ENCODE measurements at regions not wholly inside any gene's neighbourhood (a gene's known extent, or its start where the extent isn't known, plus 50 kb on each side); places are given as distances from the start of the nearest gene placed in this dataset.

GRCh38 chr1:112237983-112238545, 157.9 kb upstream of the CTTNBP2NL start:
- Histone ChIP-seq H3K4me3 (ENCODE audit: severe bottlenecking) (no peak overlapping the region), H3K36me3 (ENCODE audit: low read depth) (no peaks in the 10 kb centered on the region), H3K4me1 (ENCODE audit: insufficient read depth, poor library complexity, severe bottlenecking) (no peaks in the 10 kb centered on the region), H3K27ac (ENCODE audit: poor library complexity, severe bottlenecking) (no peak overlapping the region), H3K9me3 (ENCODE audit: severe bottlenecking) (no peaks in the 10 kb centered on the region), H3K27me3 (ENCODE audit: insufficient read depth, poor library complexity, severe bottlenecking) (no peaks in the 10 kb centered on the region)
- ATAC-seq (ENCODE audit: low read depth) (no peak), DNase-seq (ENCODE audit: low spot score) (no peak)
- TF ChIP-seq, protein P1, sequence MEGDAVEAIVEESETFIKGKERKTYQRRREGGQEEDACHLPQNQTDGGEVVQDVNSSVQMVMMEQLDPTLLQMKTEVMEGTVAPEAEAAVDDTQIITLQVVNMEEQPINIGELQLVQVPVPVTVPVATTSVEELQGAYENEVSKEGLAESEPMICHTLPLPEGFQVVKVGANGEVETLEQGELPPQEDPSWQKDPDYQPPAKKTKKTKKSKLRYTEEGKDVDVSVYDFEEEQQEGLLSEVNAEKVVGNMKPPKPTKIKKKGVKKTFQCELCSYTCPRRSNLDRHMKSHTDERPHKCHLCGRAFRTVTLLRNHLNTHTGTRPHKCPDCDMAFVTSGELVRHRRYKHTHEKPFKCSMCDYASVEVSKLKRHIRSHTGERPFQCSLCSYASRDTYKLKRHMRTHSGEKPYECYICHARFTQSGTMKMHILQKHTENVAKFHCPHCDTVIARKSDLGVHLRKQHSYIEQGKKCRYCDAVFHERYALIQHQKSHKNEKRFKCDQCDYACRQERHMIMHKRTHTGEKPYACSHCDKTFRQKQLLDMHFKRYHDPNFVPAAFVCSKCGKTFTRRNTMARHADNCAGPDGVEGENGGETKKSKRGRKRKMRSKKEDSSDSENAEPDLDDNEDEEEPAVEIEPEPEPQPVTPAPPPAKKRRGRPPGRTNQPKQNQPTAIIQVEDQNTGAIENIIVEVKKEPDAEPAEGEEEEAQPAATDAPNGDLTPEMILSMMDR (IDR thresholded peaks at IDR 0.05; ENCODE audit: poor library complexity, severe bottlenecking), result no peak

GRCh38 chr1:112239683-112240330, 156.2 kb upstream of the CTTNBP2NL start:
- H3K27ac ChIP-seq (ENCODE audit: poor library complexity, severe bottlenecking), result no peak overlapping the region
- TF ChIP-seq, protein P1 (IDR thresholded peaks at IDR 0.05; ENCODE audit: poor library complexity, severe bottlenecking), result no peak
- ATAC-seq (ENCODE audit: low read depth), result no peak
- no peak overlapping the region for H3K4me3 ChIP-seq (ENCODE audit: severe bottlenecking)
- H3K9me3 ChIP-seq (ENCODE audit: severe bottlenecking), result no peaks in the 10 kb centered on the region
- no peaks in the 10 kb centered on the region for H3K36me3 ChIP-seq (ENCODE audit: low read depth)
- no peaks in the 10 kb centered on the region for H3K27me3 ChIP-seq (ENCODE audit: insufficient read depth, poor library complexity, severe bottlenecking)
- no peaks in the 10 kb centered on the region for H3K4me1 ChIP-seq (ENCODE audit: insufficient read depth, poor library complexity, severe bottlenecking)
- no peak for DNase-seq (ENCODE audit: low spot score)

DNA sequence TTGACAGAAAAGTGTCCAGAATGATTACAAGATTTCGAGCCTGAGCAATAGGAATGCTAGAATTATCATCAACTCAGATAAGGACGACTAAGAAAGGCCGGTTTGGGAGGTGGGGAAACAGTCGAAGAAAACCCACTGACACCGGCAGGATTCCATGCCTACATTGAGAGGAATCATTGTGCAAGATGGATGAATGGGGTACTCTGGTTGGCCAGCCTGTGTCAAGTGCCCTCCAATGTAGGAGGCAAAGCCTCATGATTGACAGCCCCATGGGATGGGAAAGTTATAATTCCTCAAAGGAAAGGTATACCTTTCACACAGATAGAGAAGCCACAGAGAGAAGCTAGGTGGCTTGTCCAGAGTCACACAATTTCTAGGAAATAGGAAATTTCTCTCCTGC, 153.5 kb upstream of the CTTNBP2NL start:
- H3K36me3 ChIP-seq (ENCODE audit: low read depth), result no peaks in the 10 kb centered on the region
- TF ChIP-seq, protein P1 (IDR thresholded peaks at IDR 0.05; ENCODE audit: poor library complexity, severe bottlenecking), result no peak
- DNase-seq (ENCODE audit: low spot score), result no peak
- no peaks in the 10 kb centered on the region for H3K9me3 ChIP-seq (ENCODE audit: severe bottlenecking)
- no peak for ATAC-seq (ENCODE audit: low read depth)
- no peak overlapping the region for H3K27ac ChIP-seq (ENCODE audit: poor library complexity, severe bottlenecking)
- H3K4me1 ChIP-seq (ENCODE audit: insufficient read depth, poor library complexity, severe bottlenecking), result no peaks in the 10 kb centered on the region
- H3K4me3 ChIP-seq (ENCODE audit: severe bottlenecking), result no peak overlapping the region
- no peaks in the 10 kb centered on the region for H3K27me3 ChIP-seq (ENCODE audit: insufficient read depth, poor library complexity, severe bottlenecking)

- TF ChIP-seq, protein P1 (IDR thresholded peaks at IDR 0.05; ENCODE audit: poor library complexity, severe bottlenecking), result no peak
- ATAC-seq (ENCODE audit: low read depth), result no peak
- Histone ChIP-seq H3K27me3 (ENCODE audit: insufficient read depth, poor library complexity, severe bottlenecking) (no peaks in the 10 kb centered on the region), H3K27ac (ENCODE audit: poor library complexity, severe bottlenecking) (no peak overlapping the region), H3K4me3 (ENCODE audit: severe bottlenecking) (no peak overlapping the region), H3K36me3 (ENCODE audit: low read depth) (no peaks in the 10 kb centered on the region), H3K9me3 (ENCODE audit: severe bottlenecking) (no peaks in the 10 kb centered on the region), H3K4me1 (ENCODE audit: insufficient read depth, poor library complexity, severe bottlenecking) (no peaks in the 10 kb centered on the region)
- no peak for DNase-seq (ENCODE audit: low spot score)
Measured at GRCh38 chr1:112244131-112244530, 151.9 kb upstream of the CTTNBP2NL start.

- Histone ChIP-seq H3K4me1 (ENCODE audit: insufficient read depth, poor library complexity, severe bottlenecking) (no peaks in the 10 kb centered on the region), H3K36me3 (ENCODE audit: low read depth) (no peaks in the 10 kb centered on the region), H3K27me3 (ENCODE audit: insufficient read depth, poor library complexity, severe bottlenecking) (no peaks in the 10 kb centered on the region), H3K9me3 (ENCODE audit: severe bottlenecking) (no peaks in the 10 kb centered on the region), H3K4me3 (ENCODE audit: severe bottlenecking) (no peak overlapping the region), H3K27ac (ENCODE audit: poor library complexity, severe bottlenecking) (no peak overlapping the region)
- DNase-seq (ENCODE audit: low spot score) (no peak), ATAC-seq (ENCODE audit: low read depth) (no peak)
- TF ChIP-seq, protein P1 (IDR thresholded peaks at IDR 0.05; ENCODE audit: poor library complexity, severe bottlenecking), result no peak
Measured at GRCh38 chr1:112245114-112245513, 150.9 kb upstream of the CTTNBP2NL start.
